Inflammatory macrophage treated with lipopolysaccharide for 1 hour (primary cell): ENCODE measurements at regions not wholly inside any gene's neighbourhood (a gene's known extent, or its start where the extent isn't known, plus 50 kb on each side); places are given as distances from the start of the nearest gene placed in this dataset.

Experiments
- DNase-seq, 2 donors: peaks; one replicate each; pipeline ENCODE4 v3.0.0-alpha.2; 2020 to 2022

- no peak for DNase-seq
Measured at GRCh38 chr20:12763406-12763805, 245.4 kb upstream of the SPTLC3 start.

- no peak for DNase-seq
Measured at GRCh38 chr20:12764053-12764452, 244.7 kb upstream of the SPTLC3 start.

GRCh38 chr20:12764851-12765250 is 243.9 kb upstream of the SPTLC3 start:
- no peak for DNase-seq

- DNase-seq = no peak
Measured at GRCh38 chr20:12773936-12774335, 234.8 kb upstream of the SPTLC3 start.

GRCh38 chr20:12775041-12775440 is 233.7 kb upstream of the SPTLC3 start:
- no peak for DNase-seq

- no peak for DNase-seq
Measured at GRCh38 chr20:12777016-12777415, 231.8 kb upstream of the SPTLC3 start.

- no peak for DNase-seq
Measured at GRCh38 chr20:12786276-12786675, 222.5 kb upstream of the SPTLC3 start.

GRCh38 chr20:12788632-12789299 is 220.0 kb upstream of the SPTLC3 start:
- DNase-seq = no peak

- no peak for DNase-seq
Measured at GRCh38 chr20:12790859-12791258, 217.9 kb upstream of the SPTLC3 start.

GRCh38 chr20:12798286-12798685 is 210.5 kb upstream of the SPTLC3 start:
- no peak for DNase-seq

- no peak for DNase-seq
Measured at GRCh38 chr20:12808006-12808567, 200.7 kb upstream of the SPTLC3 start.

- DNase-seq = no peak
Measured at GRCh38 chr20:12815231-12815768, 193.5 kb upstream of the SPTLC3 start.

GRCh38 chr20:12815778-12816408 is 192.9 kb upstream of the SPTLC3 start:
- no peak for DNase-seq

GRCh38 chr20:12821249-12821648 is 187.5 kb upstream of the SPTLC3 start:
- DNase-seq = no peak

- no peak for DNase-seq
Measured at GRCh38 chr20:12823734-12824133, 185.0 kb upstream of the SPTLC3 start.

- DNase-seq = no peak
Measured at GRCh38 chr20:12824328-12825225, 184.2 kb upstream of the SPTLC3 start.

- DNase-seq = no peak
Measured at GRCh38 chr20:12825226-12825595, 183.6 kb upstream of the SPTLC3 start.

- DNase-seq = no peak
Measured at GRCh38 chr20:12827816-12828385, 180.9 kb upstream of the SPTLC3 start.

- DNase-seq = no peak
Measured at GRCh38 chr20:12829170-12829569, 179.6 kb upstream of the SPTLC3 start.

- no peak for DNase-seq
Measured at GRCh38 chr20:12833861-12834260, 174.9 kb upstream of the SPTLC3 start.

- no peak for DNase-seq
Measured at GRCh38 chr20:12835999-12836398, 172.8 kb upstream of the SPTLC3 start.

GRCh38 chr20:12837646-12838045 is 171.1 kb upstream of the SPTLC3 start:
- no peak for DNase-seq
